ENCODE measurements at regions not wholly inside any gene's neighbourhood (a gene's known extent, or its start where the extent isn't known, plus 50 kb on each side); places are given as distances from the start of the nearest gene placed in this dataset.

DNA sequence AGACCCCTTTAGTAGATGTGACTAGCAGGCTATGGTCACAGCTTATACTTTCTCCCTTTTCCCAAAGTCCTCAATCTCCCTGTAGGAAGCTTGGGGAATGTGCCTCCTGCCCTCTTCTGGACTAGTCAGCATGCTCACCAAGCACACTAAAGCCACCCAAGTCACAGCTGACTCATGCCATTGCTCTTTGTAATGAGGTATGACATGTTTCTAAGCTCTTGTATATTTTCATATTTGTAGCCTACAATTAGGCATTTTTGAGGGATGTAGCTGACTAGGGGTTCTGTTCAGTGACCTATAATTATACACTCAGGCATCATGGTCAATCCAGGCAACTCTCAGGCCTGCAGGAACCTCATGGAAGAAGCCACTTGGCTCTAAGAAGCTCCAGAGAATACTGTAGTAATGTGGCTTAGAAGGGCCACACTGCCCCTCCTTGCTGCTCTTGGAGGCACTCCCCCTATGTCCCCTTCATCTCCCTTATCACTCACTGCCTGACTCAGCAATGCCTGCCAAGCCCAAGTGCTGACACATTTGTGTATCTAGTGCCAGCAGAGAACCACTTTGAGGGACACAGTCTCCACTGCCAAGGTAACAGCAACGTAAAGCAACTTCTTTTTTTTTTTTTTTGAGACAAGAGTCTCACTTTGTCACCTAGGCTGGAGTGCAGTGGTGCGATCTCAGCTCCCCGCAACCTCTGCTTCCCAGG, 86.2 kb downstream of the RPL27A start:
- TF ChIP-seq, protein P1, sequence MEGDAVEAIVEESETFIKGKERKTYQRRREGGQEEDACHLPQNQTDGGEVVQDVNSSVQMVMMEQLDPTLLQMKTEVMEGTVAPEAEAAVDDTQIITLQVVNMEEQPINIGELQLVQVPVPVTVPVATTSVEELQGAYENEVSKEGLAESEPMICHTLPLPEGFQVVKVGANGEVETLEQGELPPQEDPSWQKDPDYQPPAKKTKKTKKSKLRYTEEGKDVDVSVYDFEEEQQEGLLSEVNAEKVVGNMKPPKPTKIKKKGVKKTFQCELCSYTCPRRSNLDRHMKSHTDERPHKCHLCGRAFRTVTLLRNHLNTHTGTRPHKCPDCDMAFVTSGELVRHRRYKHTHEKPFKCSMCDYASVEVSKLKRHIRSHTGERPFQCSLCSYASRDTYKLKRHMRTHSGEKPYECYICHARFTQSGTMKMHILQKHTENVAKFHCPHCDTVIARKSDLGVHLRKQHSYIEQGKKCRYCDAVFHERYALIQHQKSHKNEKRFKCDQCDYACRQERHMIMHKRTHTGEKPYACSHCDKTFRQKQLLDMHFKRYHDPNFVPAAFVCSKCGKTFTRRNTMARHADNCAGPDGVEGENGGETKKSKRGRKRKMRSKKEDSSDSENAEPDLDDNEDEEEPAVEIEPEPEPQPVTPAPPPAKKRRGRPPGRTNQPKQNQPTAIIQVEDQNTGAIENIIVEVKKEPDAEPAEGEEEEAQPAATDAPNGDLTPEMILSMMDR (IDR thresholded peaks at IDR 0.05; ENCODE audit: insufficient read depth, low read length) = no peak
- TF ChIP-seq POLR2AphosphoS5 (IDR thresholded peaks at IDR 0.05; ENCODE audit: low read depth) = no peak
- TF ChIP-seq, protein P2, sequence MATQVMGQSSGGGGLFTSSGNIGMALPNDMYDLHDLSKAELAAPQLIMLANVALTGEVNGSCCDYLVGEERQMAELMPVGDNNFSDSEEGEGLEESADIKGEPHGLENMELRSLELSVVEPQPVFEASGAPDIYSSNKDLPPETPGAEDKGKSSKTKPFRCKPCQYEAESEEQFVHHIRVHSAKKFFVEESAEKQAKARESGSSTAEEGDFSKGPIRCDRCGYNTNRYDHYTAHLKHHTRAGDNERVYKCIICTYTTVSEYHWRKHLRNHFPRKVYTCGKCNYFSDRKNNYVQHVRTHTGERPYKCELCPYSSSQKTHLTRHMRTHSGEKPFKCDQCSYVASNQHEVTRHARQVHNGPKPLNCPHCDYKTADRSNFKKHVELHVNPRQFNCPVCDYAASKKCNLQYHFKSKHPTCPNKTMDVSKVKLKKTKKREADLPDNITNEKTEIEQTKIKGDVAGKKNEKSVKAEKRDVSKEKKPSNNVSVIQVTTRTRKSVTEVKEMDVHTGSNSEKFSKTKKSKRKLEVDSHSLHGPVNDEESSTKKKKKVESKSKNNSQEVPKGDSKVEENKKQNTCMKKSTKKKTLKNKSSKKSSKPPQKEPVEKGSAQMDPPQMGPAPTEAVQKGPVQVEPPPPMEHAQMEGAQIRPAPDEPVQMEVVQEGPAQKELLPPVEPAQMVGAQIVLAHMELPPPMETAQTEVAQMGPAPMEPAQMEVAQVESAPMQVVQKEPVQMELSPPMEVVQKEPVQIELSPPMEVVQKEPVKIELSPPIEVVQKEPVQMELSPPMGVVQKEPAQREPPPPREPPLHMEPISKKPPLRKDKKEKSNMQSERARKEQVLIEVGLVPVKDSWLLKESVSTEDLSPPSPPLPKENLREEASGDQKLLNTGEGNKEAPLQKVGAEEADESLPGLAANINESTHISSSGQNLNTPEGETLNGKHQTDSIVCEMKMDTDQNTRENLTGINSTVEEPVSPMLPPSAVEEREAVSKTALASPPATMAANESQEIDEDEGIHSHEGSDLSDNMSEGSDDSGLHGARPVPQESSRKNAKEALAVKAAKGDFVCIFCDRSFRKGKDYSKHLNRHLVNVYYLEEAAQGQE (IDR thresholded peaks at IDR 0.05; ENCODE audit: insufficient replicate concordance, low read depth) = no peak
- TF ChIP-seq GABPA (IDR thresholded peaks at IDR 0.05; ENCODE audit: low read depth) = no peak
- no peak for TF ChIP-seq SPI1 (IDR thresholded peaks at IDR 0.05; ENCODE audit: borderline replicate concordance, low read depth)

Data from HL-60 (cell line).